Testis (tissue), 2 donors: ENCODE measurements at regions not wholly inside any gene's neighbourhood (a gene's known extent, or its start where the extent isn't known, plus 50 kb on each side); places are given as distances from the start of the nearest gene placed in this dataset.
"Not testable (repeated sequence)": the region's sequence is repeated elsewhere in the genome, so short reads cannot be mapped to it uniquely, and the experiment has no call there.

Experiments used
- DNase-seq: peaks from one replicate; pipeline ENCODE4 v3.0.0-alpha.2; 2019
- H3K27ac ChIP-seq, 2 donors: fragments of 200-600 bp; sonication (generic); one replicate each; pipeline ENCODE4 v1.5.1; 2019
- H3K27me3 ChIP-seq: fragments of 200-600 bp; sonication (generic); one replicate; pipeline ENCODE4 v1.5.1; 2019
- H3K36me3 ChIP-seq: fragments of 200-600 bp; sonication (generic); one replicate; pipeline ENCODE4 v1.5.1; 2017; ENCODE audit warnings: low read depth; ENCODE audit errors: missing control alignments
- H3K4me1 ChIP-seq: fragments of 200-600 bp; sonication (generic); one replicate; pipeline ENCODE4 v1.5.1; 2019
- H3K4me3 ChIP-seq, 2 donors: fragments of 200-600 bp; sonication (generic); one replicate each; pipeline ENCODE4 v1.5.1; 2017 to 2019
- H3K9me3 ChIP-seq: fragments of 200-600 bp; sonication (generic); one replicate; pipeline ENCODE4 v1.5.1; 2017
- CTCF ChIP-seq, 3 experiments: fragments of 450-650 bp in 2 of 3; fragments of 200-600 bp in 1 of 3; sonication (generic) in 1 of 3; IDR thresholded peaks; one replicate each; pipeline ENCODE4 v1.5.1; 2016 to 2019; ENCODE audit warnings: antibody characterized with exemption in 3 of 3, mild to moderate bottlenecking in 2 of 3, moderate library complexity in 1 of 3
- POLR2A ChIP-seq: fragments of 450-650 bp; IDR thresholded peaks from one replicate; pipeline ENCODE4 v1.6.1; 2017; ENCODE audit warnings: antibody characterized with exemption, mild to moderate bottlenecking, moderate library complexity
- WGBS, 2 donors: methylation state at CpG; one replicate each; pipeline ENCODE4 v1.1.5; 2018; 5-methylcytosine and 5-hydroxymethylcytosine counted together
- intact Hi-C: fragments of 100-400 bp; cut with DNase I; formaldehyde crosslinking; loops from one replicate; pipeline ENCODE4 v1.15.1; 2023; ENCODE audit warnings: low total_unique reads

- H3K4me3 ChIP-seq, result no peak overlapping the region
- TF ChIP-seq CTCF (IDR thresholded peaks at IDR 0.05) (no peak), POLR2A (no peak)
- H3K4me1 ChIP-seq, result no peaks in the 10 kb centered on the region
- DNase-seq, result no peak
- H3K27me3 ChIP-seq, result no peaks in the 10 kb centered on the region
- no peaks in the 10 kb centered on the region for H3K9me3 ChIP-seq
- no peak overlapping the region for H3K27ac ChIP-seq
- H3K36me3 ChIP-seq, result no peaks in the 10 kb centered on the region
- intact Hi-C loops, result no loop called here
Measured at GRCh38 chr10:106033065-106033464, 1131.4 kb downstream of the SORCS1 start.

- 55% methylated on average over 1 of the region's 1 CpG for WGBS, 2 donors
- H3K4me3 ChIP-seq, result no peak overlapping the region
- DNase-seq, result no peak
- no peaks in the 10 kb centered on the region for H3K27me3 ChIP-seq
- intact Hi-C loops, result no loop called here
- H3K36me3 ChIP-seq, result no peaks in the 10 kb centered on the region
- no peaks in the 10 kb centered on the region for H3K4me1 ChIP-seq
- H3K9me3 ChIP-seq, result no peaks in the 10 kb centered on the region
- H3K27ac ChIP-seq, result no peak overlapping the region
- no peak for TF ChIP-seq CTCF (IDR thresholded peaks at IDR 0.05)
- no peak for TF ChIP-seq POLR2A
Measured at GRCh38 chr10:106032450-106033002, 1132.0 kb downstream of the SORCS1 start.

GRCh38 chr10:106027240-106027639 lies 1137.3 kb downstream of the SORCS1 start:
- no peaks in the 10 kb centered on the region for H3K4me1 ChIP-seq
- no peak overlapping the region for H3K27ac ChIP-seq
- intact Hi-C loops, result no loop called here
- no peaks in the 10 kb centered on the region for H3K9me3 ChIP-seq
- TF ChIP-seq POLR2A (no peak), CTCF (IDR thresholded peaks at IDR 0.05) (no peak)
- no peaks in the 10 kb centered on the region for H3K36me3 ChIP-seq
- 47 to 68% methylated on average over 1 of the region's 1 CpG for WGBS, 2 donors
- H3K4me3 ChIP-seq, result no peak overlapping the region
- no peak for DNase-seq
- no peaks in the 10 kb centered on the region for H3K27me3 ChIP-seq

GRCh38 chr10:106025208-106025811 lies 1139.2 kb downstream of the SORCS1 start:
- no peak overlapping the region for H3K4me3 ChIP-seq
- no peaks in the 10 kb centered on the region for H3K36me3 ChIP-seq
- H3K27ac ChIP-seq, result no peak overlapping the region
- no peak for DNase-seq
- H3K4me1 ChIP-seq, result no peaks in the 10 kb centered on the region
- TF ChIP-seq POLR2A (no peak), CTCF (IDR thresholded peaks at IDR 0.05) (no peak)
- H3K27me3 ChIP-seq, result no peaks in the 10 kb centered on the region
- intact Hi-C loops, result no loop called here
- H3K9me3 ChIP-seq, result no peaks in the 10 kb centered on the region

GRCh38 chr10:106023329-106023728 lies 1141.2 kb downstream of the SORCS1 start:
- no peaks in the 10 kb centered on the region for H3K27me3 ChIP-seq
- no peak overlapping the region for H3K27ac ChIP-seq
- H3K9me3 ChIP-seq, result no peaks in the 10 kb centered on the region
- intact Hi-C loops, result no loop called here
- no peaks in the 10 kb centered on the region for H3K4me1 ChIP-seq
- H3K4me3 ChIP-seq, result no peak overlapping the region
- H3K36me3 ChIP-seq, result no peaks in the 10 kb centered on the region
- DNase-seq, result no peak
- 71 to 74% methylated on average over 3 of the region's 3 CpGs for WGBS, 2 donors
- TF ChIP-seq CTCF (IDR thresholded peaks at IDR 0.05), result no peak
- no peak for TF ChIP-seq POLR2A

GRCh38 chr10:106019559-106019958 lies 1144.9 kb downstream of the SORCS1 start:
- H3K9me3 ChIP-seq, DNase-seq, H3K27me3 ChIP-seq, intact Hi-C loops, H3K27ac ChIP-seq, H3K4me1 ChIP-seq, H3K4me3 ChIP-seq, H3K36me3 ChIP-seq: not testable (repeated sequence)
- WGBS, 2 donors, result 84 to 88% methylated on average over 6 of the region's 6 CpGs

- H3K4me3 ChIP-seq, H3K27ac ChIP-seq, DNase-seq, H3K36me3 ChIP-seq, H3K27me3 ChIP-seq, intact Hi-C loops, H3K9me3 ChIP-seq, H3K4me1 ChIP-seq: not testable (repeated sequence)
- 56 to 60% methylated on average over 4 of the region's 4 CpGs for WGBS, 2 donors
Measured at GRCh38 chr10:106015369-106016199, 1148.9 kb downstream of the SORCS1 start.
